ENCODE measurements at regions not wholly inside any gene's neighbourhood (a gene's known extent, or its start where the extent isn't known, plus 50 kb on each side); places are given as distances from the start of the nearest gene placed in this dataset.

DNA sequence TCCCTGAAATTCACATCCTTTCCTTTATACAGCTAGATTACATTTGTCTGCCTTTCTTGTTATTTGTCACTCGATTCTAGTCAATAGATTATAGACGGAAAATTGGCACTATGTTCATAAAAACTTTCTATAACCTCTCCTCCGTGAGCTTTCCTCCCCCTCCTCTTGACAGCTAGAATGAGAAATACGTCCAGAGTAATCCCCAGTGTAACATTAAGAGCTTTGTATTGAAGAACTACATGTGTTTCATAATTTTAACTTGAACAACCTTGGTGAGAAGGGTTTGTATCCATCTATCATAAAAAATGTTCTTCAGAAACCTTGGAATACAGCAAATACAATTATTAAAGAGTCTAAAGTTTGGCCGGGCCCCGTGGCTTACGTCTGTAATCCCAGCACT is 1707.4 kb downstream of the PCDH7 start:
- DNase-seq, result no peak
- no peaks in the 10 kb centered on the region for H3K27me3 ChIP-seq (replicated peaks in 2 of 5; ENCODE audit: control insufficient read depth in 4 of 5, insufficient read depth in 5 of 5, low read length in 4 of 5)
- no peak overlapping the region for H3K4me3 ChIP-seq (ENCODE audit: control insufficient read depth in 1 of 7, extremely low read depth in 1 of 7, insufficient read depth in 4 of 7, low read depth in 2 of 7, low read length in 6 of 7)
- POLR2A ChIA-PET, result no interaction called here
- H3K36me3 ChIP-seq (ENCODE audit: control insufficient read depth in 4 of 4, insufficient read depth in 4 of 4, low read length in 3 of 4), result no peaks in the 10 kb centered on the region
- H3K4me1 ChIP-seq (ENCODE audit: control extremely low read depth in 1 of 4, control insufficient read depth in 4 of 4, insufficient read depth in 4 of 4, low read length in 3 of 4), result no peaks in the 10 kb centered on the region
- WGBS (ENCODE audit: insufficient coverage), result 92% methylated on average over 2 of the region's 7 CpGs
- H3K27ac ChIP-seq (ENCODE audit: insufficient read depth in 1 of 2, low read depth in 1 of 2, low read length in 2 of 2, poor library complexity in 1 of 2, severe bottlenecking in 2 of 2), result no peak overlapping the region
- CTCF ChIA-PET, result no interaction called here
- H3K9me3 ChIP-seq (ENCODE audit: control extremely low read depth in 1 of 5, control insufficient read depth in 4 of 5, insufficient read depth in 2 of 5, low read depth in 1 of 5, low read length in 4 of 5), result peaks cover 0 to 3% (median 0%) of the 10 kb centered on the region in 5 experiments

DNA sequence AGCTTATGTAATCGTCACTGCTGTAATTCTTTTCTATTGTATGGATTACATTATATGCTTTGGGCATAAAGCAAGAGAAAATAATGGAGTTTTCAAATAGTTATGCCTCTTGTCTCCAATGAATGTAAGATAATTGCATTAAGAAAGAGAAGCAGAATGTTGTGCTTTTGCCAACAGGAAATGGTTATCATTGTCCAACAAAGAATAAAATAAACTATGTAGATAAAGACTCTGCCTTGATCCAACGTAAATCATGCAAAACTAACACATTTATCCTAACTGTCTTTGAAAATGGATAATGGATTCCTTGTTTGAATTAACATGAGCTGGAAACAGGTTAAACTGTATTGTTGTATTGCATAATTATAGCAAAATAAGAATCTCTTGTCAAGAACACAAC is 1709.0 kb downstream of the PCDH7 start:
- DNase-seq, result no peak
- H3K4me1 ChIP-seq (ENCODE audit: control extremely low read depth in 1 of 4, control insufficient read depth in 4 of 4, insufficient read depth in 4 of 4, low read length in 3 of 4), result no peaks in the 10 kb centered on the region
- no peaks in the 10 kb centered on the region for H3K27me3 ChIP-seq (replicated peaks in 2 of 5; ENCODE audit: control insufficient read depth in 4 of 5, insufficient read depth in 5 of 5, low read length in 4 of 5)
- no CpG with 5 or more reads among the region's 2 CpGs for WGBS (ENCODE audit: insufficient coverage)
- POLR2A ChIA-PET, result no interaction called here
- no peaks in the 10 kb centered on the region for H3K36me3 ChIP-seq (ENCODE audit: control insufficient read depth in 4 of 4, insufficient read depth in 4 of 4, low read length in 3 of 4)
- no peak overlapping the region for H3K4me3 ChIP-seq (ENCODE audit: control insufficient read depth in 1 of 7, extremely low read depth in 1 of 7, insufficient read depth in 4 of 7, low read depth in 2 of 7, low read length in 6 of 7)
- CTCF ChIA-PET, result no interaction called here
- no peak overlapping the region for H3K27ac ChIP-seq (ENCODE audit: insufficient read depth in 1 of 2, low read depth in 1 of 2, low read length in 2 of 2, poor library complexity in 1 of 2, severe bottlenecking in 2 of 2)
- no peaks in the 10 kb centered on the region for H3K9me3 ChIP-seq (ENCODE audit: control extremely low read depth in 1 of 5, control insufficient read depth in 4 of 5, insufficient read depth in 2 of 5, low read depth in 1 of 5, low read length in 4 of 5)

- DNase-seq, result no peak
- CTCF ChIA-PET, result no interaction called here
- WGBS (ENCODE audit: insufficient coverage), result 90% methylated on average over 2 of the region's 2 CpGs
- Histone ChIP-seq H3K27me3 (replicated peaks in 2 of 5; ENCODE audit: control insufficient read depth in 4 of 5, insufficient read depth in 5 of 5, low read length in 4 of 5) (no peaks in the 10 kb centered on the region), H3K9me3 (ENCODE audit: control extremely low read depth in 1 of 5, control insufficient read depth in 4 of 5, insufficient read depth in 2 of 5, low read depth in 1 of 5, low read length in 4 of 5) (no peaks in the 10 kb centered on the region), H3K4me1 (ENCODE audit: control extremely low read depth in 1 of 4, control insufficient read depth in 4 of 4, insufficient read depth in 4 of 4, low read length in 3 of 4) (no peaks in the 10 kb centered on the region), H3K27ac (ENCODE audit: insufficient read depth in 1 of 2, low read depth in 1 of 2, low read length in 2 of 2, poor library complexity in 1 of 2, severe bottlenecking in 2 of 2) (no peak overlapping the region), H3K4me3 (ENCODE audit: control insufficient read depth in 1 of 7, extremely low read depth in 1 of 7, insufficient read depth in 4 of 7, low read depth in 2 of 7, low read length in 6 of 7) (no peak overlapping the region), H3K36me3 (ENCODE audit: control insufficient read depth in 4 of 4, insufficient read depth in 4 of 4, low read length in 3 of 4) (no peaks in the 10 kb centered on the region)
- POLR2A ChIA-PET, result no interaction called here
Observed at GRCh38 chr4:32435308-32435707, 1715.1 kb downstream of the PCDH7 start.

GRCh38 chr4:32436816-32437215 is 1716.6 kb downstream of the PCDH7 start:
- CTCF ChIA-PET, result interaction anchor here (0.7 kb wide), 1 partner anchor 355 kb away, joined by 3 read pairs; no protein-coding TSS in a partner anchor
- Histone ChIP-seq H3K9me3 (ENCODE audit: control extremely low read depth in 1 of 5, control insufficient read depth in 4 of 5, insufficient read depth in 2 of 5, low read depth in 1 of 5, low read length in 4 of 5) (no peaks in the 10 kb centered on the region), H3K27ac (ENCODE audit: insufficient read depth in 1 of 2, low read depth in 1 of 2, low read length in 2 of 2, poor library complexity in 1 of 2, severe bottlenecking in 2 of 2) (no peak overlapping the region), H3K4me1 (ENCODE audit: control extremely low read depth in 1 of 4, control insufficient read depth in 4 of 4, insufficient read depth in 4 of 4, low read length in 3 of 4) (no peaks in the 10 kb centered on the region), H3K36me3 (ENCODE audit: control insufficient read depth in 4 of 4, insufficient read depth in 4 of 4, low read length in 3 of 4) (no peaks in the 10 kb centered on the region), H3K4me3 (ENCODE audit: control insufficient read depth in 1 of 7, extremely low read depth in 1 of 7, insufficient read depth in 4 of 7, low read depth in 2 of 7, low read length in 6 of 7) (no peak overlapping the region), H3K27me3 (replicated peaks in 2 of 5; ENCODE audit: control insufficient read depth in 4 of 5, insufficient read depth in 5 of 5, low read length in 4 of 5) (no peaks in the 10 kb centered on the region)
- POLR2A ChIA-PET, result no interaction called here
- no CpG with 5 or more reads among the region's 3 CpGs for WGBS (ENCODE audit: insufficient coverage)
- no peak for DNase-seq

- H3K4me1 ChIP-seq (ENCODE audit: control extremely low read depth in 1 of 4, control insufficient read depth in 4 of 4, insufficient read depth in 4 of 4, low read length in 3 of 4), result no peaks in the 10 kb centered on the region
- H3K27ac ChIP-seq (ENCODE audit: insufficient read depth in 1 of 2, low read depth in 1 of 2, low read length in 2 of 2, poor library complexity in 1 of 2, severe bottlenecking in 2 of 2), result no peak overlapping the region
- no peaks in the 10 kb centered on the region for H3K27me3 ChIP-seq (replicated peaks in 2 of 5; ENCODE audit: control insufficient read depth in 4 of 5, insufficient read depth in 5 of 5, low read length in 4 of 5)
- no CpG with 5 or more reads among the region's 3 CpGs for WGBS (ENCODE audit: insufficient coverage)
- POLR2A ChIA-PET, result no interaction called here
- H3K36me3 ChIP-seq (ENCODE audit: control insufficient read depth in 4 of 4, insufficient read depth in 4 of 4, low read length in 3 of 4), result no peaks in the 10 kb centered on the region
- no peak for DNase-seq
- no peaks in the 10 kb centered on the region for H3K9me3 ChIP-seq (ENCODE audit: control extremely low read depth in 1 of 5, control insufficient read depth in 4 of 5, insufficient read depth in 2 of 5, low read depth in 1 of 5, low read length in 4 of 5)
- no peak overlapping the region for H3K4me3 ChIP-seq (ENCODE audit: control insufficient read depth in 1 of 7, extremely low read depth in 1 of 7, insufficient read depth in 4 of 7, low read depth in 2 of 7, low read length in 6 of 7)
- CTCF ChIA-PET, result no interaction called here
Observed at GRCh38 chr4:32440391-32440790, 1720.2 kb downstream of the PCDH7 start.

DNA sequence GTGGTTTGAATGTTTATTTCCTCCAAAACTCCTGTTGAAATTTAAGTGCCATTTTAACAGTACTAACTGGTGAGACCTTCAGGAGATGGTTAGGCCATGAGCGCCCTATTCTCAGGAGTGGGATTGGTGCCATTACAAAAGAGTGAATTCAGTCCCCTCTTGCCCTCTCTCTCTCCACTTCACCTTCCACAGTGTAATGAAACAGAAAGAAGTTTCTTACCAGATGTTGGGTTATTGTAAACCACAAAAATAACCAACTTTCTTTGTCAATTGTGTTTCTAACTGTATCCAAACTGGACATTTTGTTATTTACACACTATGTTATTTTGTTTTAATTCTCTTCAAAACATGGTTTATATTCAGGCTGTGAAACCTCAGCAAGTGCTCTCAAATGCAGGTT is 1734.3 kb downstream of the PCDH7 start:
- CTCF ChIA-PET, result interaction anchor here (1.1 kb wide), 1 partner anchor 11 kb away, joined by 3 read pairs; no protein-coding TSS in a partner anchor
- H3K27ac ChIP-seq (ENCODE audit: insufficient read depth in 1 of 2, low read depth in 1 of 2, low read length in 2 of 2, poor library complexity in 1 of 2, severe bottlenecking in 2 of 2), result no peak overlapping the region
- H3K36me3 ChIP-seq (ENCODE audit: control insufficient read depth in 4 of 4, insufficient read depth in 4 of 4, low read length in 3 of 4), result no peaks in the 10 kb centered on the region
- no CpG with 5 or more reads among the region's 1 CpG for WGBS (ENCODE audit: insufficient coverage)
- H3K27me3 ChIP-seq (replicated peaks in 2 of 5; ENCODE audit: control insufficient read depth in 4 of 5, insufficient read depth in 5 of 5, low read length in 4 of 5), result no peaks in the 10 kb centered on the region
- POLR2A ChIA-PET, result no interaction called here
- no peaks in the 10 kb centered on the region for H3K9me3 ChIP-seq (ENCODE audit: control extremely low read depth in 1 of 5, control insufficient read depth in 4 of 5, insufficient read depth in 2 of 5, low read depth in 1 of 5, low read length in 4 of 5)
- H3K4me3 ChIP-seq (ENCODE audit: control insufficient read depth in 1 of 7, extremely low read depth in 1 of 7, insufficient read depth in 4 of 7, low read depth in 2 of 7, low read length in 6 of 7), result no peak overlapping the region
- H3K4me1 ChIP-seq (ENCODE audit: control extremely low read depth in 1 of 4, control insufficient read depth in 4 of 4, insufficient read depth in 4 of 4, low read length in 3 of 4), result no peaks in the 10 kb centered on the region
- no peak for DNase-seq

GRCh38 chr4:32455231-32455630 is 1735.1 kb downstream of the PCDH7 start:
- no peak overlapping the region for H3K4me3 ChIP-seq (ENCODE audit: control insufficient read depth in 1 of 7, extremely low read depth in 1 of 7, insufficient read depth in 4 of 7, low read depth in 2 of 7, low read length in 6 of 7)
- no peaks in the 10 kb centered on the region for H3K27me3 ChIP-seq (replicated peaks in 2 of 5; ENCODE audit: control insufficient read depth in 4 of 5, insufficient read depth in 5 of 5, low read length in 4 of 5)
- no CpG with 5 or more reads among the region's 2 CpGs for whole genome bisulfite sequencing (ENCODE audit: insufficient coverage)
- H3K4me1 ChIP-seq (ENCODE audit: control extremely low read depth in 1 of 4, control insufficient read depth in 4 of 4, insufficient read depth in 4 of 4, low read length in 3 of 4), result no peaks in the 10 kb centered on the region
- H3K36me3 ChIP-seq (ENCODE audit: control insufficient read depth in 4 of 4, insufficient read depth in 4 of 4, low read length in 3 of 4), result no peaks in the 10 kb centered on the region
- ChIA-PET POLR2A (no interaction called here), CTCF (interaction anchor here (1.1 kb wide), 1 partner anchor 10 kb away, joined by 3 read pairs; no protein-coding TSS in a partner anchor)
- H3K27ac ChIP-seq (ENCODE audit: insufficient read depth in 1 of 2, low read depth in 1 of 2, low read length in 2 of 2, poor library complexity in 1 of 2, severe bottlenecking in 2 of 2), result no peak overlapping the region
- DNase-seq, result no peak
- no peaks in the 10 kb centered on the region for H3K9me3 ChIP-seq (ENCODE audit: control extremely low read depth in 1 of 5, control insufficient read depth in 4 of 5, insufficient read depth in 2 of 5, low read depth in 1 of 5, low read length in 4 of 5)

All from common myeloid progenitor, CD34-positive (primary cell).